WTC11 (cell line): ENCODE measurements at regions not wholly inside any gene's neighbourhood (a gene's known extent, or its start where the extent isn't known, plus 50 kb on each side); places are given as distances from the start of the nearest gene placed in this dataset.

ENCODE experiments used
- CREM ChIP-seq: sonication (generic); formaldehyde crosslinking; IDR thresholded peaks from 2 replicates; pipeline ENCODE4 v1.8.1; 2022; ENCODE audit warnings: mild to moderate bottlenecking, missing genetic modification reagents, moderate library complexity
- CTCF ChIP-seq: fragments of 200-600 bp; IDR thresholded peaks from 2 replicates; pipeline ENCODE4 v1.8.0; 2022; ENCODE audit warnings: antibody characterized with exemption
- E2F5 ChIP-seq: sonication (generic); formaldehyde crosslinking; IDR thresholded peaks from 2 replicates; pipeline ENCODE4 v1.8.1; 2022; ENCODE audit warnings: mild to moderate bottlenecking, moderate library complexity, missing genetic modification reagents
- EMX1 ChIP-seq: fragments of 250-450 bp; sonication (Bioruptor Pico); IDR thresholded peaks from 2 replicates; pipeline ENCODE4 v1.8.0; 2021; ENCODE audit warnings: mild to moderate bottlenecking
- ETV6 ChIP-seq: sonication (generic); formaldehyde crosslinking; IDR thresholded peaks from 2 replicates; pipeline ENCODE4 v1.8.1; 2022; ENCODE audit warnings: mild to moderate bottlenecking, missing genetic modification reagents
- FOXJ3 ChIP-seq: sonication (generic); formaldehyde crosslinking; IDR thresholded peaks from 2 replicates; pipeline ENCODE4 v1.9.0; 2021; ENCODE audit warnings: missing genetic modification reagents, mild to moderate bottlenecking, borderline replicate concordance
- KAT7 ChIP-seq: sonication (generic); formaldehyde crosslinking; IDR thresholded peaks from 2 replicates; pipeline ENCODE4 v1.8.1; 2023; ENCODE audit warnings: missing genetic modification reagents, mild to moderate bottlenecking, borderline replicate concordance
- NFE2L1 ChIP-seq: sonication (generic); formaldehyde crosslinking; IDR thresholded peaks from 2 replicates; pipeline ENCODE4 v1.8.1; 2023; ENCODE audit warnings: missing genetic modification reagents
- USF1 ChIP-seq: sonication (generic); formaldehyde crosslinking; IDR thresholded peaks from 2 replicates; pipeline ENCODE4 v1.8.0; 2022; ENCODE audit warnings: mild to moderate bottlenecking, missing genetic modification reagents
- ZNF317 ChIP-seq: sonication (generic); formaldehyde crosslinking; IDR thresholded peaks from 2 replicates; pipeline ENCODE4 v1.8.1; 2023; ENCODE audit warnings: low read depth, mild to moderate bottlenecking, moderate library complexity, missing genetic modification reagents, borderline replicate concordance
- ZNF423 ChIP-seq: fragments of 250-450 bp; sonication (Bioruptor Pico); IDR thresholded peaks from 2 replicates; pipeline ENCODE4 v2.1.2; 2022; ENCODE audit warnings: mild to moderate bottlenecking, moderate library complexity
- ZNF671 ChIP-seq: fragments of 250-450 bp; sonication (Bioruptor Pico); IDR thresholded peaks from 2 replicates; pipeline ENCODE4 v1.8.0; 2021; ENCODE audit warnings: mild to moderate bottlenecking

GRCh38 chr20:55928266-55928665, 77.1 kb downstream of the CBLN4 start:
- TF ChIP-seq ZNF423 (CRISPR knock-in tag) (no peak), CTCF (no peak), NFE2L1 (CRISPR knock-in tag) (no peak), FOXJ3 (CRISPR knock-in tag) (no peak), ZNF317 (CRISPR knock-in tag) (no peak), ETV6 (no peak), KAT7 (CRISPR knock-in tag) (no peak), USF1 (CRISPR knock-in tag) (no peak), CREM (CRISPR knock-in tag) (no peak), ZNF671 (no peak), EMX1 (CRISPR knock-in tag) (no peak), E2F5 (CRISPR knock-in tag) (no peak)
